GM19035 (cell line): ENCODE measurements at regions not wholly inside any gene's neighbourhood (a gene's known extent, or its start where the extent isn't known, plus 50 kb on each side); places are given as distances from the start of the nearest gene placed in this dataset.
"Not testable (repeated sequence)": the region's sequence is repeated elsewhere in the genome, so short reads cannot be mapped to it uniquely, and the experiment has no call there.

Experiments
- ATAC-seq: cut with Tn5 transposase; IDR thresholded peaks from one replicate; pipeline ENCODE4 v1.9.1; 2021; ENCODE audit not compliant: unreplicated experiment

- no peak for ATAC-seq
These were observed 757.1 kb upstream of the ADGRL3 start for GRCh38 chr4:60443068-60443467.

- ATAC-seq, result no peak
These were observed 756.3 kb upstream of the ADGRL3 start for GRCh38 chr4:60443796-60444195.

- ATAC-seq, result no peak
These were observed 750.1 kb upstream of the ADGRL3 start for GRCh38 chr4:60450054-60450453.

- ATAC-seq, result no peak
These were observed 747.9 kb upstream of the ADGRL3 start for GRCh38 chr4:60452266-60452665.

GRCh38 chr4:60455380-60455779 is 744.7 kb upstream of the ADGRL3 start:
- ATAC-seq, result no peak

GRCh38 chr4:60461551-60461950 is 738.6 kb upstream of the ADGRL3 start:
- no peak for ATAC-seq

- ATAC-seq, result peak; percentile 69
These were observed 736.1 kb upstream of the ADGRL3 start for GRCh38 chr4:60463857-60464502.

- ATAC-seq, result no peak
These were observed 717.2 kb upstream of the ADGRL3 start for GRCh38 chr4:60482921-60483351.

GRCh38 chr4:60485276-60485675 is 714.9 kb upstream of the ADGRL3 start:
- ATAC-seq, result no peak

- not testable (repeated sequence) for ATAC-seq
These were observed 712.9 kb upstream of the ADGRL3 start for GRCh38 chr4:60487118-60487761.

- ATAC-seq, result no peak
These were observed 699.3 kb upstream of the ADGRL3 start for GRCh38 chr4:60500810-60501209.

- ATAC-seq, result no peak
These were observed 697.4 kb upstream of the ADGRL3 start for GRCh38 chr4:60502733-60503132.

GRCh38 chr4:60506061-60506460 is 694.1 kb upstream of the ADGRL3 start:
- ATAC-seq, result no peak

- no peak for ATAC-seq
These were observed 677.9 kb upstream of the ADGRL3 start for GRCh38 chr4:60522265-60522664.

GRCh38 chr4:60531776-60532379 is 668.2 kb upstream of the ADGRL3 start:
- no peak for ATAC-seq

GRCh38 chr4:60544981-60545380 is 655.1 kb upstream of the ADGRL3 start:
- no peak for ATAC-seq

GRCh38 chr4:60562334-60562733 is 637.8 kb upstream of the ADGRL3 start:
- ATAC-seq, result no peak

- no peak for ATAC-seq
These were observed 634.6 kb upstream of the ADGRL3 start for GRCh38 chr4:60565558-60565957.

GRCh38 chr4:60575336-60575735 is 624.8 kb upstream of the ADGRL3 start:
- ATAC-seq, result no peak

- no peak for ATAC-seq
These were observed 620.8 kb upstream of the ADGRL3 start for GRCh38 chr4:60579335-60579734.

- ATAC-seq, result no peak
These were observed 618.1 kb upstream of the ADGRL3 start for GRCh38 chr4:60581919-60582536.

GRCh38 chr4:60588556-60588955 is 611.6 kb upstream of the ADGRL3 start:
- ATAC-seq, result no peak
